Raji (cell line): ENCODE measurements at regions not wholly inside any gene's neighbourhood (a gene's known extent, or its start where the extent isn't known, plus 50 kb on each side); places are given as distances from the start of the nearest gene placed in this dataset.

ENCODE experiments used
- POLR2A ChIP-seq: IDR thresholded peaks from 2 replicates; pipeline ENCODE4 v1.6.1; 2011; ENCODE audit warnings: low read depth, low read length, control low read depth; ENCODE audit not compliant: insufficient read depth

DNA sequence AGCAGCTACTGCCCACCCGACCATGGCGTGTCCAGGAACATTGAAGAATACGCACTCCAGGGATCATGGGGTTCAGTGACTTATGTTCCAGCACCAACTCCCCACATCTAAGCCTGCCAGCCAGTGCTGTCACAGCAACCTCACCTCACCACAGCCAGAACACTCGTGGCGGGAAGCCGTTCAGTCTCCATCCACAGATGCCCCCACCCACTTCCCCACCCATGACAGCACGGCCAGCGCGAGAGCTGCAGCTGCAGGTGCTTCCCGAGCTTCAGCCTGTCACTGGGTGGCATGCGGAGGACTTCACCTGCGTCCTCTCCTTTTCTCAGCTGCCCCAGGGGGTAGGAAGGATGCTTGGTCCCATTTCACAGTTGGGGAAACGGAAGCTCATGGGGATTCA is 50.3 kb downstream of the RBFOX3 start:
- no peak for TF ChIP-seq POLR2A

DNA sequence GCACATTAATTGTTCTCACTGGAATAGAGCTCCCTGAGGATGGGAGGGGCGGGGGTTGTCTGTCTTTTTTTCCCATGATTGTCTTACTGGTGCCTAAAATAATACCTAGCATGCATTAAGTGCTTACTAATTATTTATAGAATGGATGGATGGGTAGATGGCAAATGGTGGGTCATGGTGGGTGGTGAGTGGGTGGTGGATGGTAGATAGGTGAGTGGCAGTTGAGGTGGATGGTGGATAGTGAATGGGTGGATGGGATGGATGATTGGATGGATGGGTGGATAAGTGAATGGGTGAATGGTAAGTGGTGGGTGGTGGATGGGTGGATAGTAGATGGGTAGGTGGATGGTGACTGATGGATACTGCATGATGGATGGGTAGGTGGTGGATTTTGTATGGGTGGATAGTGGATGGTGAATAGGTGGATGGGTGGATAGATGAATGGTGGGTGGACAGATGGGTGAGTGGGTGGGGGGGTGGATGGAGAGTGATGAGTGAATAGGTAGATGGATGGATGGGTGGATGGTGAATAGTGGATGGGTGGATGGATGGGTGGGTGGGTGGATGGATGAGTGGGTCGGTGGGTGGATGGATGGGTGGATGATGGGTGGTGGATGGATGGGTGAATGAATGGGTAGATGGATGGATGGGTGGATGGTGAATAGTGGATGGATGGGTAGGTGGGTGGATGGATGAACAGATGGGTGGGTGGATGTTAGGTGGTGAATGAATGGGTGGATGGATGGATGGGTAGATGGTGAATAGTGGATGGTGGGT is 51.6 kb downstream of the RBFOX3 start:
- no peak for TF ChIP-seq POLR2A

DNA sequence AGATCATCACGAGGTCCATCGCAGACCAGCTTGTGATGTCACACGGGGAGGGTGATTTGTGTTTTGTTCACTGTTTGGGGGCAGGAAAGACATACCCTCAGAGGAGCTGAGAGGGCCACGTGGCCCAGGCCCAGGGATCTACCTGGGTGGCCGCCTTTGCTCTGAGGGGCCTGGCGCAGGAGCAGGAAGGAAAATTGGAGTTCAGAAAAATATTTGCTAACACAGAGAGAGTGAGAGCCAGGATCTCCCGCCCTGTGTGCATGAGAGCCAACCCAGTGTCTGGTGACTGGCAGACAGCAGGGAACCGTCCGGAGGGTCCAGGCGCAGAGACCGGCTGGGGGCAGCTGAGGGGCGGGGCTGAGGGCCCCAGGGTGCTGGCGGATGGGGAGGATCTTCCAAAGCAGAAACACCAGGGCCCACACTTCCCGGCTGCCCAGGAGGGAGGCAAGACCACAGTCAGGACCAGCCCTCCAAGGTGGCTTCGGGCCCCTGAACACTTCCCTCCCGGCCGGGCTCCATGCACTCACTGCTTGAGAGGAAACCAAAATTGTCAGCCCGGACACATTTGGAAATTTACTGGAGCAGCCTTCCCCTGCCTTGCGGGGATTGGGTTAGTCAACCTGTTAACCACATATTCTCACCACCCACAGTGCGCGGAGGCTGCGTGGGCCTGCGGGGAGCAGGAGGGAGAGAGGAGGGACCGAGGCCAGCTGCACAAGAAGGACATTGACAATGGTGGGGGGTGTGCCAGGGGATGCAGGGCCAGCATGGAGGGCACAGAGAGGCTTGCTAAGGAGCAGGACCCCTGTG is 52.6 kb downstream of the RBFOX3 start:
- no peak for TF ChIP-seq POLR2A

DNA sequence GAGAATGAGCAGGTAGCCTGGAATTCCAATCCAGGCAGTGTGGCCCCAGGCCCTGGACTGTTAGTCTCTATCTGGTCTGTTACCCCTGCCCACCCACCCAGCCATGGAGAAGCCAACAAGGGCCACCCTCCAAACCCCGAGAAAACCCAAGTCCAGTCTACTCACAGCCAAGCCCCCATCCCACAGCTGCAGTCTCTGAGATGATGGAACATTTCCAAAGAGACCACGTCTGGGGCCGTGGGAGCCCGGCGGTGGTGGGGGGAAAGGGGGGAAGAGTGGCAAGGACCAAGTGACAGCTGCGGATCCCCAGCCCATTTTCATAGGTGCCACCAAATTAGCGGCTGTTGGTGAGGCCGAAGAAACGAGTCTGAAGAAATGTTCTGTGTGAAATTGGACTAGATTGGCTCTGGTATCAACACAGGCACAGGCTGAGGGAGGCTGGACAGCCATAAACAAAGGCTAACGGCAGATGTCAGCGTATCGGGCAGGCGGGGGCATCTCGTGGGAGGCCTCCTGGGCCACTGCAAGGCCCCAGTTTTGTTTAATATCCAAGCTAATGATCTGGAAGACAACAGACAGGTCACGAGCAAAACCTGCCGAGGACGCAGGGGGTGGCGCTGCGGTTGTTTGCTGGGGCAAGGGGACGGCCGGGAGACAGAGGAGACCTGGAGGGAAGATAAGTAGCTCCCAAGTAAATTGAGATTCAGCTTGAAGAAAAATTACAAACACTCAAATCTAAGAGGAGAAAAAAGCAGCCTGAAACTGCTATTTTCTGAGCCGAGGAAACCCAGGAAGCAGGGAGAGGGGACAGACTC is 53.4 kb downstream of the RBFOX3 start:
- no peak for TF ChIP-seq POLR2A

DNA sequence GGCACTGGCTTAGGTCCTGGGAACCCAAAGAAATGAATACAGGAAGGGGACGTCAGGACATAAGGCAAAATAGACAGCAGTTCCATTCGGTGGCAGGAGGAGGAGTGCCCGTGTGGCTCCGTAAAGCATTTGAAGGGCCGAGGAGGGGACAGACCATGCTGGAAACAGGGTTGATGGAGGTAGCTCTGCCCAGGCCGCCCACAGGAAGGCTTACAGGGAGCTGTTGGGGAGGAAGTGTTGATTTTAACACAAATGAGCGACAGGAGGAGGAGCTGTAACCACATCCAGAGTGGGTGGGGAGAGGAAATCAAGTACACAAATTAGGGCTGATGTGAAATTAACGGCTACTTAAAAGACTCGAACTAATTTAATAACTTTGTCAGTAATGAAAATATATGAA is 54.6 kb downstream of the RBFOX3 start:
- TF ChIP-seq POLR2A: no peak

DNA sequence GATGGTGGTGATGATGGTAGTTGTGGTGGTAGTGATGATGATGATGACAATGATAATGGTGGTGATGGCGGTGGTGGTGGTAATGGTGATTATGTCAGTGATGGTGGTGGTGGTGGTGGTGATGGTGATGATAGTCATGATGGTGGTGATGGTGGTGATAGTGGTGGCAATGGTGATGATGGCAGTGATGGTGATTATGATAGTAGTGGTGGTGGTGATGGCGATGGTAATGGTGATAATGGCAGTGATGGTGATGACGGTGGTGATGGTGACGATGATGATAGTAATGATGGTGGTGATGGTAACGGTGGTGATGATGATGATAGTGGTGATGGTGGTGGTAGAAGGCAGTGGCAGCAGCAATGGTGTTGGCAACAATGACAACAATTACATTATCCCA is 55.3 kb downstream of the RBFOX3 start:
- TF ChIP-seq POLR2A: no peak

DNA sequence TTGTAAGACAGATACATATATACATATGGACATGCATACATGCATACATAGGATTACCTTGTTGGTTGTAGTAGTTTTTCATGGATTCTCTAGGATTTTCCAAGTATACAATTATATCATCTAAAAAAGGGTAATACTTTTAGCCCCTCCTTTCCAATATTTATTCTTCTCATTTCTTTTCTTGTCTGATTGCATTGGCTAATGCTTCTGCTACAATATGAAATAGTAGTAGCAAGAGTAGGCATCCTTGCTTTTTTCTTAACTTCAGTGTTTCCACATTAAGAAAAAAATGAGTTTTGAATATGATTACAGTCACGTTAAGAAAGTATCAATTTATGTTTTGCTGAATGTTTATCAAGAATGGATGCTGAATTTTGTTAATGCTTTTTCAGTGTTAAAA is 58.0 kb downstream of the RBFOX3 start:
- no peak for TF ChIP-seq POLR2A

DNA sequence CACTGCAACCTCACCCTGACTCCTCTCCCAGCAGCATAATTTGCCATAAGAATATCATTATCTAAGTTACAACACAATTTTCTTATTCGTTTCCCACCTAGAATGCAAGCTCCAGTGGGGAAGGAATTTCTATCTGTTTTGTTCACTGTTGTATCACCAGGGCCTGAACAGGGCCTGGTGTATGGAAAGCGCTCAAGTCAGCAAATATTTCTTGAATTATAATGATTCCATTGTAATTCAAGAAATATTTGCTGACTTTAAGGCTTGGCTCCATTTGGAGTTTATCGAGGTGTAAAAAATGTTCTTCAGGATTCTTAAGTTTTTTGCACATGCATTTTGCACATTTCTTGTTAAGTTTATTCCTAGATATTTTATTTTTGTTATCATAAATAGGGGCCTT is 58.4 kb downstream of the RBFOX3 start:
- no peak for TF ChIP-seq POLR2A

DNA sequence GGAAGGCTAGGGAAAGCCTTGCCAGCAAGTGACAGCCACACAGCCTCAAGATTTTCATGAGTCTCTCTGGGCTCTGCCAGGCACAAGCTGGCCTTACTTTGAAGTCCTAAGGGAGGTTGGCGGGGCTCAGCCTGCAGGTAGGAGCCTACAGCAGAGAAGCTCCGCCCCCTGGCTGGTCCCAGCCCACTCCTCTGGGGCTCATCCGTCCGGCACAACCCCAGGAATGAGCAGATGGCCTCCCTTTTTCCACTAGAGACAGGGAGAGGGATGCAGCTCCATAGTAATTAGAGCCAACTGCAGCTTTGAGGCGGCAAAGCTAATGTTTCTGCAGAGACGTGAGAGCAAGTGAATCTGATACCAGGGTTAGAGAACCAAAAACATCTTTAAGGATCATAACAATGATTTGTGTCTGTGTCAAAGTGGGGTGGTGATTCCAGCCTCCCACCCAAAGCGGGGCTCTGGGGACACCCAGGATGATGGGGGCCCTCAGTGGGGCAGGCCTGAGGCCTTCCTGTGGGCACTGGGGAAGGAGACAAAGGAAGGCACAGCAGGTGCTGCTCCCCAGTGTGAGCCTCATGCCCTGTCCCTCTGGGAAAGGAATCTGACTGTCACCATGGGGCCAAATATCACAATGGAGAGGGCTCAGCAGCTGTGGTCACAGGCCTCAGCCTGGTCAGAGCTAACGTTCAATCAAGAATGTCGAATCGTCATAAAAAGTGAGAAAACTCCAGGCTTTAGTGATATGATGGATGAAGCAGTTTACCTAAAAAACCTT is 61.5 kb downstream of the RBFOX3 start:
- TF ChIP-seq POLR2A: no peak

DNA sequence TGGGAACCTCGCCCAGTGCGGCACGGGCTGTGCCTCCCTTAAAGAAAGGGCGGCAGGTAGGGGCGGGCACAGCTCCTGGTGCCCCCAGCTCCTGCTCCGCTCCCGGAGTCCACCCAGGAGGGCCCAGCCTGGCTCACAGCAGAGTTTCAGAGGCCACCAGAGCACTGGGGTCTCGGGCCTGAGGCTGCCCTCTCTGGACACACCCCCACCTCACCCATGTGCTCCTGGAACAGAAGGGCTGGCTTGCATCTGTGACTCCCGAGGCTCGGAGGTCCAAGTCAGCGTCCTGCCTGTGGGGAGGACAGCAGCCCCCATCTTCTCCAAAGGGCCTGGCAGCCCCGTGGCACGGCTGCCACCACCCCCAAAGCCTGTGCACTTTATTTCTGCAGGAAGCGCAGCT is 62.7 kb downstream of the RBFOX3 start:
- no peak for TF ChIP-seq POLR2A

DNA sequence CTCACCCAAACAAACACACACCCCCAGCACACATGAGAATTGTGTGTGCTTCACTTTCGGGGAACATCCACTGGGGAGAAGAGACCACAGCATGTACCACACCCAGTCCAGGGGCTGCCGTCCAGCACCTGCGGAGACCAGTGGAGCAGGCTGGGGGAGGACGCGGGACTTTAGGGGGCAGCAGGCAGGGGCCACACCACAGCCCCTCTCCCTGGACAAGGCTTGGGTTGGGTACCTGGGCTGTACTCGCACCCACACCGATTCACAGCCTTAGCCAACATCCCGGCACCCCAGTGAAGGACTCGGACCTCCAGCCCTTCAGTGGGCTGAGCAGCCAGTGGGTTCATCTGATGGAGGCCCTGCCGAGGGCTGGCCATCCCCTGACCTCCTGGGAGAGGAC is 63.3 kb downstream of the RBFOX3 start:
- no peak for TF ChIP-seq POLR2A

DNA sequence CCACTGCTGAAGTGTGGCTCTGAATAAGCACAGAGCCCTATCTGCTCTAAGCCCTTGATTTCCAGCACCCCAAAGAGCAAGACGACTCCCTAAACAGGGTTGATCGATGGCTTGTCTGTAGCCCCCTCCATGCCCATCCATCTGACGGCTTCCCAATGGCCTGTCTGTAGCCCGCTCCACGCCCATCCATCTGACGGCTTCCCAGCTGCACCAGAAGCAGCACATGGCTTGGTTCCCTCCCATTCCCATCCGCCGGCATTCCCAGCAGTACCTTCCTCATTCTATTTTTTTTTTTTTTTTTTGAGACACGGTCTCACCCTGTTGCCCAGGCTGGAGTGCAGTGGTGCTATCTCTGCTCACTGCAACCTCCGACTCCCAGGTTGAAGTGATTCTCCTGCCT is 64.5 kb downstream of the RBFOX3 start:
- TF ChIP-seq POLR2A: no peak

DNA sequence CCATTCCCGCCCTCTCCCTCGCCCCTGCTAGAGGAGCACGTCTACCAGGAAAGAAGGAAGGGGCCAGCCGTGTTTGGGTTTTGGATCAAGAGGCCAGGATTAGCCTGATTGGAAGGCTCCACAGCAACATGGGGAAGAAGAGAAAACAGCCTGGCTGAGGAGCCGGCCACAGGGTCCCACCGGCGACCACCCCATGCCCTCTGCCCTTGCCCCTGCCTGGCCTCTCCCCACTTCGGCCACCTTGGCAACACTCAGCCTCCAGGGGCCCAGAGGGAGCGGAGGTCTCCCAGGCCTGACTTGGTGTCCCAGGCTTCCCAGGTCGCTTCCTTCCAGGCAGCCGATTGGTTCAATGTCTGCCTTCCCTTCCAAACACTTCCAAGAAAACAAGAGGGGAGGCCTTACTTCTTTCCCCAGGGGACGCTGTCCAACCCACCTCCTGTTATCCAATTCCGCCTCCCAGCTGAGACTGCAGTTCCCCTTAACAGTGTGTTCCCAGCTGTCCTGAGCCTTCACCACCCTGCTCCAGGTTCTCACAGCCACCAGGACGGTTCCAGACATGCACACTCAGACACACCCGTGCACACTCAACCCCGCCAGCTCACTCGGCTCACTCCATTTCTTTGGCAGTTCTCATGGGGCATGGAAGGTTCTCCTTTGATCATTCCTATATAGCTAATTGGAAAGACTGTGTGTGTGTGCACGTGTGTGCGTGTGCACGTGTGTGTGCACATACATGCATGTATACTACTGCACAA is 65.4 kb downstream of the RBFOX3 start:
- no peak for TF ChIP-seq POLR2A
